GM10847 (cell line): ENCODE measurements at regions not wholly inside any gene's neighbourhood (a gene's known extent, or its start where the extent isn't known, plus 50 kb on each side); places are given as distances from the start of the nearest gene placed in this dataset.

Experiments used
- POLR2A ChIP-seq: IDR thresholded peaks from 2 replicates; pipeline ENCODE4 v1.6.1; 2011; ENCODE audit not compliant: insufficient read length; ENCODE audit errors: extremely low read depth

- no peak for TF ChIP-seq POLR2A
These were observed 80.8 kb upstream of the IER5L start for GRCh38 chr9:129258823-129259301.

- no peak for TF ChIP-seq POLR2A
These were observed 80.2 kb upstream of the IER5L start for GRCh38 chr9:129258124-129258822.

- TF ChIP-seq POLR2A, result no peak
These were observed 79.1 kb upstream of the IER5L start for GRCh38 chr9:129256959-129257713.

GRCh38 chr9:129254566-129255287 is 76.7 kb upstream of the IER5L start:
- TF ChIP-seq POLR2A, result no peak

GRCh38 chr9:129253803-129254381 is 75.8 kb upstream of the IER5L start:
- TF ChIP-seq POLR2A, result no peak

GRCh38 chr9:129252937-129253802 is 75.1 kb upstream of the IER5L start:
- TF ChIP-seq POLR2A, result no peak

- TF ChIP-seq POLR2A, result no peak
These were observed 72.7 kb upstream of the IER5L start for GRCh38 chr9:129250786-129251185.

GRCh38 chr9:129247285-129248153 is 69.5 kb upstream of the IER5L start:
- no peak for TF ChIP-seq POLR2A

GRCh38 chr9:129245276-129245675 is 67.2 kb upstream of the IER5L start:
- no peak for TF ChIP-seq POLR2A

- no peak for TF ChIP-seq POLR2A
These were observed 65.0 kb upstream of the IER5L start for GRCh38 chr9:129242971-129243561.

GRCh38 chr9:129242191-129242941 is 64.3 kb upstream of the IER5L start:
- TF ChIP-seq POLR2A, result no peak

GRCh38 chr9:129241725-129242124 is 63.7 kb upstream of the IER5L start:
- no peak for TF ChIP-seq POLR2A
